Left lobe of liver (tissue), 2 donors: ENCODE measurements at regions not wholly inside any gene's neighbourhood (a gene's known extent, or its start where the extent isn't known, plus 50 kb on each side); places are given as distances from the start of the nearest gene placed in this dataset.
"Not testable (repeated sequence)": the region's sequence is repeated elsewhere in the genome, so short reads cannot be mapped to it uniquely, and the experiment has no call there.

Experiments used
- ATAC-seq: fragments of 200-7000 bp; cut with Tn5 transposase; one replicate; pipeline ENCODE4 v1.9.1; 2020; ENCODE audit warnings: mild to moderate bottlenecking, moderate library complexity
- DNase-seq: peaks from one replicate; pipeline ENCODE4 v3.0.0-alpha.2; 2020; ENCODE audit warnings: low spot score
- donor health status: DM: no; HTN: no; CAD: no; lungs with moderate emphysema.
- donor health status: DM: no; HTN: yes; CAD: no.

DNA sequence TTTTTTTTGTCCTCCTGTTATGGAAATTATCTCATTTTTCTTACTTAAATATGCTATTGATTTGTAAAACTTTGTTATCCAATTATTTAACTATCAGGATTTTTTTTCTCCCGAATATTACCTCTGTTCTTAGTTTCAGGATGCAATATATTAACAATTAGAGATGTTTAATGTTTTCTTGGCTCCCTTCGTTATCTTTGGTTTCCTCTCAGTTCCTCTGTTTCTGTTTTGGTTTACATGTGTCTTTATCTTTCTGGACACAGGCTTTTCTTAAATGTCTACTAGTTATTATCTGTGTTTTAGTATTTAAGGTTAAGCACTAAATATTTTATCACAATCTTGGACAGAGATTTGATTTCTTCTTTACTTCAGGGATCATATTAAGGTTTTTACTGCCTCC lies 462.2 kb upstream of the SLC10A2 start:
- no peak for ATAC-seq
- DNase-seq, result no peak

DNA sequence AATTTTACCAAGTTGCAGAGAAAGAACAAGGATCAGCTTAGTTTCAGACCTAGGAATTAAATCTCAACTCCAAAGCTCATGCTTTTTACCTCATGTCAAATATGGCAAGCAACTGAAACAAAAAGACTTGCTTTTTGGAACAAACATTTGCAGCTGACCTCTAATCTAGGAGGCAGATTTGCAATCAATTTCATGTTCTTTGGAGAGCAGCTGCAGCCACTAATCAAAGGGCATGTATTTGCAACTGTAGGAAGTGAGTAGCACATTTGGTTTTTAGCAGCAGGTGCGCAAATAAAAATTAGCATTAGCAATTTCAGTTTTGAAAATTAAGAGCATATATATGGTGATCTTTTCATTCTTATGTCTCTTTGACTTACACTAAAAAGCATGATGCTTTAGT lies 459.3 kb upstream of the SLC10A2 start:
- no peak for DNase-seq

GRCh38 chr13:103523858-103524257 lies 457.6 kb upstream of the SLC10A2 start:
- peak; percentile 48 for DNase-seq
- peak; percentile 89 for ATAC-seq

More for the DNA sequence above, 459.3 kb upstream of the SLC10A2 start:
- ATAC-seq, result peak; percentile 70

GRCh38 chr13:103521532-103521931 lies 455.3 kb upstream of the SLC10A2 start:
- DNase-seq (no peak), ATAC-seq (peak; percentile 49)

DNA sequence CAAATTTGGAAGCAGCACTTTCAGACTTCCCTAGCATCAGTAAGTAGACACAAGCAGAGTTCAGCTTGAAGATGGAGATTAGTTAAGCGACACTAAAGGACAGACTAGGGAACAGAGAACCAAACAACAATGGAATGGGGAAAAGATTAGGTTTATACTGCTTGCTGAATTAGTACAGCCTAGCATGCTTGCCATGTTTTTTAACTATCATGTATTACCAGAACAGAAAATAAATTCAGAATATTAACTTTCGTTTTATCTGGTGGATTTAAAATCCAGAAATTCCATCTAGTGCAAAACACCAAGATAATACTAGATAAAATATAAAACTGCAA lies 451.5 kb upstream of the SLC10A2 start:
- ATAC-seq (peak; percentile 59), DNase-seq (no peak)

GRCh38 chr13:103517066-103517767 lies 451.0 kb upstream of the SLC10A2 start:
- DNase-seq (no peak), ATAC-seq (peak; percentile 93)

DNA sequence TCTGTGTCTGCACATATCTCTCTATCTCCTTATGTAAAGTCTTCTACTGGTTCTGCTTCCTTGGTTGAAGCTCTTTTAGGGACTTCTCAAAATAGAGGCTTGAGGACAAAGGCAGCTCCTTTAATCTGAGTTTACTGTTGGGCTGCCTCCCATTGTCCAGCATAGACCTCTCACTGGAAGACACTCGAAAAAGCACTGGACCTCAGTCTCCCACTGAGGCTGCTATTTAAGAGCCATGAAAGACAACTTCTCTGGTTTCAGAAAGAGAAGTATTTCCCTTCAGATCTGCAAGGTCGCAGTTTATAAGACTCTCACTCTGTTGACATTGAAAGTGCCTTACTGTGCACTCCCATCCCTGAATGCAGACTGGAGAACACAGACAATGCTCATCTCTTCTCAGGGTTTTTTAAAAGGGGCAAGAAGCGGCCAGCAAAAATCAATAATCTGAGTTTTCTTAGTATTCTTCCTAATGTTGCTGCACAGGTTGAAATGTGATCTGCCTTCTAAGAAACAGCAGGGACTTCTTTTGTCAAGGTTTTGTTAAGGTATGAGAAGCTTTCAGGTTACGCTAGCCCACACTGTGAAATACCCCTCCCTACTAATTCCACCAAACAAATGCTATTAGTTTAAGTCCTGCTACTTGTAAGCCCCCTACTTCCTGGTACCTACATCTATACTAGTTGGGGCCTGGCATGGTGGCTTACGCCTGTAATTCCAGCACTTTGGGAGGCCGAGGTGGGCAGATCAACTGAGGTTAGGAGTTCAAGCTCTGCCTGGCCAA lies 450.0 kb upstream of the SLC10A2 start:
- no peak for ATAC-seq

GRCh38 chr13:103515410-103515809 lies 449.2 kb upstream of the SLC10A2 start:
- DNase-seq (no peak), ATAC-seq (no peak)

More for the DNA sequence above, 450.0 kb upstream of the SLC10A2 start:
- no peak for DNase-seq

DNA sequence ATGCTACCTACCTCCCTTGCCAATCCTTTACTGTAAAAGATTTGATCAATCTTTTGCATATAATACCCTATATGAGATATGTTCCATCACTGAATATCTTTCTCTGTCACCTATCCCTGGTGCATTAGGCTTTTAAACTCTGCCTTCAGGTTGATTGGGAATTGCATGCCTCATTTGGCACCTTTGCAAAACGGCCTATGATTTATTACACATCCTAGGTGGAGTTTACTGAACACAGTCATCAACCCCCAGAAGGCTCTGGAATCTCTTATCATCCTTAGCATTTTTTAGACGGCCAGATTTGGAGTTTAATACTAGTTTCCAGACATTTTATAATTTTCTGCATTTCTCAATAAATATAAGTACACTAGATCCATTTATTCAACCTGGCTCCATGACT lies 448.4 kb upstream of the SLC10A2 start:
- no peak for ATAC-seq
- DNase-seq, result no peak

DNA sequence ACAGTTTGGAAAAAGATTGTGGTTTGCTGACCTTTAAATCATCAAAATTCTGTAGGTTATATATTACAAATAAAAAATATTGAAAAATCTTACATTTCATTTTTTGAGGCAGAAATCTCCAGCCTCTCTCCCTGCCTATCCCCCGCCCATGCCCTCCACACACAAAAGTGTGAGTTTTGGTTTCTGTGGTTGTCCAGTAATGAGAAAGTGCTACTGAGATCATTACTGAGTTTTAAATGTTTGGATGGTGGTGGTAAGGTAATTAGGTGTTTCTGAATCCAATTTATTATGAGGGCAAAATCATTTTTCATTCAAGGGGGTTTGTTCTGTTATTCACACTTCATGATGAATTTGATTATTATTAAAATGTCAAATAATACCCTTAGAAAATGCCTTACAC lies 448.0 kb upstream of the SLC10A2 start:
- DNase-seq, result no peak
- no peak for ATAC-seq

- DNase-seq (no peak), ATAC-seq (no peak)
Observed at GRCh38 chr13:103510007-103510535, 443.9 kb upstream of the SLC10A2 start.

- DNase-seq (no peak), ATAC-seq (no peak)
Observed at GRCh38 chr13:103497404-103497803, 431.2 kb upstream of the SLC10A2 start.

- no peak for DNase-seq
Observed at GRCh38 chr13:103487841-103488240, 421.6 kb upstream of the SLC10A2 start.

GRCh38 chr13:103473081-103473480 lies 406.9 kb upstream of the SLC10A2 start:
- ATAC-seq (no peak), DNase-seq (no peak)

More at GRCh38 chr13:103487841-103488240, 421.6 kb upstream of the SLC10A2 start:
- ATAC-seq, result no peak

GRCh38 chr13:103471896-103472295 lies 405.7 kb upstream of the SLC10A2 start:
- ATAC-seq (no peak), DNase-seq (no peak)

DNA sequence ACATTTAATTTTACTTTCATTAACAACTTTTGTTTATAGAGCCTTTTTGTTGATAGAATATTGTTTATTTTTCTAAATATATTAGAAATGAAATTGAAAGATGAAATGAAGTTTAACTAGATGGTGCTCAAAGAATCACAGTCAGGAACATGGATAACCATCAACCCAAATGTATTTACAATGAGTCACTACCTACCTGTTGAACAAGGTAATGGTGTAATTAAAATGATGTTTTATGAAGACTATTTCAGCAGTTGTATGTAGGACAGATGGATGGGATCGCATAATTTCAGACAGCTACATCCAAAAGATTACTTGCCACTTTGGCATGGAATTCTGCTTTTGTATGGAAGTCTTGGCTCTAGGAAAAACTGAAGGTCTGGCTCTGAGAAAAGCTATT lies 403.6 kb upstream of the SLC10A2 start:
- ATAC-seq, result no peak
- DNase-seq, result no peak

- ATAC-seq (no peak), DNase-seq (no peak)
Observed at GRCh38 chr13:103466761-103467160, 400.5 kb upstream of the SLC10A2 start.

GRCh38 chr13:103460246-103460645 lies 394.0 kb upstream of the SLC10A2 start:
- DNase-seq, ATAC-seq: not testable (repeated sequence)

DNA sequence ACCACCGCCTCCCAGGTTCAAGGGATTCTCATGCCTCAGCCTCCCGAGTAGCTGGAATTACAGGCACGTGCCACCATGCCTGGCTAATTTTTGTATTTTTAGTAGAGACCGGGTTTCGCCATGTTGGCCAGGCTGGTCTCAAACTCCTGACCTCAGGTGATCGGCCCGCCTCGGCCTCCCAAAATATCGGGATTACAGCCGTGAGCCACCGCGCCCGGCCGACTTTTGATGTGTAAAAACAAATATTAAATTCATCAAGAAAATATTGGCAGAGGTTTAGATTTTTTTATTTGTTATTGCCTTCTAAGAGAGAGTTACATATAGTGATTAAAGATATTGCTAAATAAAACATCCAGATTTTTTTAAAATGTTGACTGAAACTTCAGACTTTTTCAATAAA lies 390.8 kb upstream of the SLC10A2 start:
- ATAC-seq, DNase-seq: not testable (repeated sequence)

DNA sequence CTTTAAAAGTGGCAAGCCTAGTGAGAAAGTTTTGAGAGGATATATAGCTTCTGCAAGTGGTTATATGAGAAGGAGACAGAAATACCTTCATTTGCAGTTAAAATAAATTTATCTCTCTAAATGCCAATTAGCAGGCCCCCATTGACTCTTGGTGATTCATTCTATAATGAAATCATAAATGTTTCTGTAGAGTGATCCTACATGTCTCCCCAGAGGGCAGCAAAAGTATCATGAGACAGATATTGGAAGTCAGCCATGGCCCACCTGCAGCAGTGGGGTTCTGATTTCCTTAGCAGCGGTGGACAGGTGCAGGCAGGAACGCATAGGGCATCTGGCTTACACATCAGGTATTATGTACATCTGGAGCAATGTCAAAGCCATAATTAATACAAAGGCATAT lies 385.4 kb upstream of the SLC10A2 start:
- ATAC-seq, result no peak
- DNase-seq, result no peak

DNA sequence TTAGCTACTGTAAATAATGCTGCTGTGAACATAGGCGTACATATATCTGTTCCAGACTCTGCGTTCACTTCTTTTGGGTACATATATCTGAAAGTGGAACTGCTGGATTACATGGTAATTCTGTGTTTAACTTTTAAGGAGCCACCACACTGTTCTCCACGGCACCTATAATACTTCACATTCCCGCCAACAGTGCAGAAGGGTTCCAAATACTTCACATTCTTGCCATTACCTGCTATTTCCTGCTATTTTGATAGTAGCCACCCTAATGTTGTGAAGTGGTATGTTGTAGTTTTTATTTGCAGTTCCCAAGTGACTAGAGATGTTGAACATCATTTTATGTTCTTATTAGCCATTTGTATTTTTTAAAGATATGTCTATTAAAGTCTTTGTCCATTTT lies 377.4 kb upstream of the SLC10A2 start:
- no peak for DNase-seq
- no peak for ATAC-seq

- ATAC-seq (no peak), DNase-seq (no peak)
Observed at GRCh38 chr13:103437651-103438050, 371.4 kb upstream of the SLC10A2 start.
